GM12878 (cell line): ENCODE measurements at regions not wholly inside any gene's neighbourhood (a gene's known extent, or its start where the extent isn't known, plus 50 kb on each side); places are given as distances from the start of the nearest gene placed in this dataset.

Source experiments
- ATAC-seq: fragments of 200-7000 bp; cut with Tn5 transposase; 3 replicates; pipeline ENCODE4 v1.9.1; 2020; ENCODE audit warnings: mild to moderate bottlenecking, moderate library complexity
- BruUV-seq: library from RNA; stranded (reverse); fragments of 400-500 nt; replicated peaks from 2 replicates; lab custom pipeline; 2021; lab: Mats Ljungman, UMichigan
- CTCF ChIA-PET: fragments of 300-600 bp; sonication (Branson Sonifier 250); formaldehyde crosslinking; extraction: SDS; loops from one replicate; lab custom pipeline; 2021; ENCODE audit warnings: inconsistent platforms; lab: Yijun Ruan, JAX
- POLR2A ChIA-PET: fragments of 350-600 bp; formaldehyde crosslinking; extraction: SDS; loops from one replicate; lab custom pipeline; 2021; ENCODE audit warnings: inconsistent platforms; lab: Charles Lee
- RAD21 ChIA-PET: fragments of 300-600 bp; sonication (Branson Sonifier 250); formaldehyde crosslinking; loops from one replicate; lab custom pipeline; 2023; ENCODE audit warnings: antibody characterized with exemption; ENCODE audit not compliant: unreplicated experiment; lab: Charles Lee
- SMC1A ChIA-PET: fragments of 300-600 bp; sonication (Branson Sonifier 250); formaldehyde crosslinking; loops from one replicate; lab custom pipeline; 2023; ENCODE audit not compliant: unreplicated experiment, uncharacterized antibody; lab: Charles Lee
- DNase-seq: peaks from one replicate; pipeline ENCODE4 v3.0.0-alpha.2; 2011; ENCODE audit warnings: low read depth, low spot score
- FAIRE-seq: peaks from 3 replicates; lab custom pipeline; 2011; peaks lifted over from hg19 to GRCh38; lab: Jason Lieb, UNC
- H2AFZ ChIP-seq: 2 replicates; pipeline ENCODE4 v1.6.0; 2011; ENCODE audit warnings: low read depth, low read length, control low read depth; ENCODE audit not compliant: control insufficient read depth
- H3K27ac ChIP-seq: 2 replicates; pipeline ENCODE4 v1.5.1; 2011; ENCODE audit warnings: control low read depth; ENCODE audit not compliant: control insufficient read depth, insufficient read depth
- H3K27me3 ChIP-seq, 2 experiments: replicated peaks in 1 of 2; 2 replicates each; pipeline versions ENCODE4 v1.6.0 to v1.6.1; 2011; ENCODE audit warnings: low read length in 1 of 2; ENCODE audit not compliant: control insufficient read depth in 2 of 2, insufficient read depth in 2 of 2
- H3K36me3 ChIP-seq, 2 experiments: 2 replicates each; pipeline ENCODE4 v1.5.1; 2011; ENCODE audit warnings: low read length in 1 of 2; ENCODE audit not compliant: control insufficient read depth in 2 of 2, insufficient read depth in 2 of 2
- H3K4me1 ChIP-seq: 2 replicates; pipeline ENCODE4 v1.6.1; 2011; ENCODE audit warnings: mild to moderate bottlenecking, low read length, moderate library complexity, mixed read lengths; ENCODE audit not compliant: control insufficient read depth, insufficient read depth
- H3K4me2 ChIP-seq: 2 replicates; pipeline ENCODE4 v1.6.0; 2011; ENCODE audit warnings: control low read depth; ENCODE audit not compliant: control insufficient read depth, insufficient read depth
- H3K4me3 ChIP-seq: fragments of 200-600 bp; sonication (generic); 2 replicates; pipeline ENCODE4 v1.5.1; 2016
- H3K79me2 ChIP-seq: 2 replicates; pipeline ENCODE4 v1.6.0; 2011; ENCODE audit warnings: low read length; ENCODE audit not compliant: control insufficient read depth, insufficient read depth
- H3K9ac ChIP-seq: 2 replicates; pipeline ENCODE4 v1.8.0; 2011; ENCODE audit warnings: low read length, control low read depth, mixed read lengths; ENCODE audit not compliant: control insufficient read depth, insufficient read depth
- H3K9me3 ChIP-seq: replicated peaks from 3 replicates; pipeline ENCODE4 v1.5.1; 2011; ENCODE audit warnings: mild to moderate bottlenecking, low read length; ENCODE audit not compliant: control insufficient read depth, insufficient read depth
- H4K20me1 ChIP-seq: 2 replicates; pipeline ENCODE4 v1.6.0; 2011; ENCODE audit not compliant: control insufficient read depth, insufficient read depth
- CEBPB ChIP-seq, 2 experiments: fragments of 150-350 bp in 1 of 2; IDR thresholded peaks; 2 replicates each; pipeline ENCODE4 v1.6.1; 2012 to 2014; ENCODE audit warnings: low read depth in 2 of 2, low read length in 2 of 2, borderline replicate concordance in 1 of 2, inconsistent platforms in 1 of 2
- CREM ChIP-seq: IDR thresholded peaks from 2 replicates; pipeline ENCODE4 v1.6.1; 2014; ENCODE audit warnings: antibody characterized with exemption, low read depth
- GABPA ChIP-seq: IDR thresholded peaks from 2 replicates; pipeline ENCODE4 v1.6.1; 2014; ENCODE audit warnings: antibody characterized with exemption, low read depth, mild to moderate bottlenecking, inconsistent platforms
- GATAD2B ChIP-seq: fragments of 450-650 bp; conservative IDR thresholded peaks from 2 replicates; pipeline ENCODE4 v1.6.1; 2017; ENCODE audit warnings: low read depth, mild to moderate bottlenecking, moderate library complexity
- HDAC2 ChIP-seq: fragments of 200-600 bp; sonication (generic); IDR thresholded peaks from 2 replicates; pipeline ENCODE4 v1.6.1; 2017
- MTA2 ChIP-seq: fragments of 450-650 bp; IDR thresholded peaks from 2 replicates; pipeline ENCODE4 v1.6.1; 2016; ENCODE audit warnings: low read depth, mild to moderate bottlenecking, moderate library complexity
- NRF1 ChIP-seq: conservative IDR thresholded peaks from 2 replicates; pipeline ENCODE4 v1.6.1; 2011; ENCODE audit warnings: mild to moderate bottlenecking, low read depth, low read length, improper control_type of control experiment
- YBX1 ChIP-seq: fragments of 450-650 bp; IDR thresholded peaks from 2 replicates; pipeline ENCODE4 v1.6.1; 2016; ENCODE audit warnings: antibody characterized with exemption
- WGBS: methylation state at CpG from one replicate; pipeline ENCODE4 v1.1.6; 2016; ENCODE audit warnings: low lambda C conversion rate; ENCODE audit not compliant: insufficient replicate concordance, insufficient coverage; ENCODE audit errors: missing lambda C conversion rate; 5-methylcytosine and 5-hydroxymethylcytosine counted together
- in situ Hi-C: fragments of 300-500 bp; cut with MboI; formaldehyde crosslinking; loops from 9 replicates; pipeline ENCODE4 v1.14.3; 2018; ENCODE audit warnings: mixed read lengths
- intact Hi-C: fragments of 100-400 bp; cut with micrococcal nuclease; formaldehyde crosslinking; loops from one replicate; pipeline ENCODE4 v1.14.2; 2022; ENCODE audit not compliant: unreplicated experiment
- TF ChIP-seq, protein P1 (sequence below): IDR thresholded peaks from 2 replicates; pipeline ENCODE4 v1.6.1; 2011; ENCODE audit warnings: borderline replicate concordance, low read depth, mild to moderate bottlenecking, moderate library complexity, mixed read lengths, low read length; ENCODE audit not compliant: insufficient read depth; ENCODE audit errors: extremely low read length
- TF ChIP-seq, protein P2 (sequence below): IDR thresholded peaks from 2 replicates; pipeline ENCODE4 v1.6.1; 2012; ENCODE audit warnings: low read length, inconsistent platforms

DNA sequence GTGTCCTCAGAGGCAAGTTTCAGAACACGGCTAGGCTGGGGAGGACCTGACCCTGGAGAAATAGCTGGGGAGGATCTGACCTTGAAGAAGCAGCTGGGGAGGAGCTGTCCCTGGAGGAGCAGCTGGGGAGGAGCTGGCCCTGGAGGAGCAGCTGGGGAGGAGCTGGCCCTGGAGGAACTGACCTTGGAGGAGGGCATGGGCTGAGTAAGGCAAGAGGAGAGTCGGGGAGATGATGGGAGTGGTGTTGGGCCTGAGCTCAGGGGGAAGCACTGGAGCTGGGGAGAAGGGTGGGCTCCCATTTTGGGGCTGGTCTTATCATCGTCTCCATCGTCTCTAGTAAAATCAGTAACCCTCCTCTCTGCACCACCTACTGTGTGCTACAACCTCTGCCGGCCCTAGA, 179.8 kb upstream of the SHH start:
- H2AFZ ChIP-seq = no peak overlapping the region
- RAD21 ChIA-PET = no interaction called here
- no peaks in the 10 kb centered on the region for H3K79me2 ChIP-seq
- in situ Hi-C loops (no loop called here), intact Hi-C loops (no loop called here)
- FAIRE-seq (no peak), DNase-seq (no peak), ATAC-seq (no peak)
- 6% methylated on average over 5 of the region's 5 CpGs for WGBS
- H3K9me3 ChIP-seq = no peaks in the 10 kb centered on the region; the same call in 2 of the 3 replicates
- no peak for TF ChIP-seq HDAC2
- TF ChIP-seq, protein P1, sequence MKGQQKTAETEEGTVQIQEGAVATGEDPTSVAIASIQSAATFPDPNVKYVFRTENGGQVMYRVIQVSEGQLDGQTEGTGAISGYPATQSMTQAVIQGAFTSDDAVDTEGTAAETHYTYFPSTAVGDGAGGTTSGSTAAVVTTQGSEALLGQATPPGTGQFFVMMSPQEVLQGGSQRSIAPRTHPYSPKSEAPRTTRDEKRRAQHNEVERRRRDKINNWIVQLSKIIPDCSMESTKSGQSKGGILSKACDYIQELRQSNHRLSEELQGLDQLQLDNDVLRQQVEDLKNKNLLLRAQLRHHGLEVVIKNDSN = no peak
- TF ChIP-seq CEBPB (IDR thresholded peaks at IDR 0.05; ENCODE audit: borderline replicate concordance in 1 of 2, low read depth in 2 of 2, low read length in 2 of 2) = no peak
- TF ChIP-seq, protein P2, sequence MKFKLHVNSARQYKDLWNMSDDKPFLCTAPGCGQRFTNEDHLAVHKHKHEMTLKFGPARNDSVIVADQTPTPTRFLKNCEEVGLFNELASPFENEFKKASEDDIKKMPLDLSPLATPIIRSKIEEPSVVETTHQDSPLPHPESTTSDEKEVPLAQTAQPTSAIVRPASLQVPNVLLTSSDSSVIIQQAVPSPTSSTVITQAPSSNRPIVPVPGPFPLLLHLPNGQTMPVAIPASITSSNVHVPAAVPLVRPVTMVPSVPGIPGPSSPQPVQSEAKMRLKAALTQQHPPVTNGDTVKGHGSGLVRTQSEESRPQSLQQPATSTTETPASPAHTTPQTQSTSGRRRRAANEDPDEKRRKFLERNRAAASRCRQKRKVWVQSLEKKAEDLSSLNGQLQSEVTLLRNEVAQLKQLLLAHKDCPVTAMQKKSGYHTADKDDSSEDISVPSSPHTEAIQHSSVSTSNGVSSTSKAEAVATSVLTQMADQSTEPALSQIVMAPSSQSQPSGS = no peak
- TF ChIP-seq YBX1 = no peak
- no peak for TF ChIP-seq GATAD2B
- no peak for TF ChIP-seq CREM
- no peak for TF ChIP-seq NRF1
- no peak for TF ChIP-seq MTA2
- TF ChIP-seq GABPA = no peak
- no peak overlapping the region for H3K4me2 ChIP-seq
- CTCF ChIA-PET = interaction anchor here (0.6 kb wide), 1 partner anchor 183 kb away, joined by 3 read pairs; no protein-coding TSS in a partner anchor
- H4K20me1 ChIP-seq = no peaks in the 10 kb centered on the region
- H3K36me3 ChIP-seq = no peaks in the 10 kb centered on the region
- no TSS peak for BruUV-seq
- POLR2A ChIA-PET = no interaction called here
- SMC1A ChIA-PET = no interaction called here
- H3K27me3 ChIP-seq = no peaks in the 10 kb centered on the region
- H3K4me1 ChIP-seq = peaks cover 15% of the 10 kb centered on the region
- H3K9ac ChIP-seq = no peak overlapping the region
- no peak overlapping the region for H3K4me3 ChIP-seq
- no peak overlapping the region for H3K27ac ChIP-seq
